ENCODE measurements at regions not wholly inside any gene's neighbourhood (a gene's known extent, or its start where the extent isn't known, plus 50 kb on each side); places are given as distances from the start of the nearest gene placed in this dataset.

- no peak overlapping the region for H3K4me3 Mint-ChIP-seq
- peaks cover 12% of the 10 kb centered on the region for H3K9me3 Mint-ChIP-seq
- no peaks in the 10 kb centered on the region for H3K36me3 Mint-ChIP-seq
- ATAC-seq, result no peak
- no peaks in the 10 kb centered on the region for H3K4me1 Mint-ChIP-seq
- no peaks in the 10 kb centered on the region for H3K27me3 Mint-ChIP-seq
- no peak overlapping the region for H3K27ac Mint-ChIP-seq
Observed at GRCh38 chr4:187209921-187210613, 486.4 kb upstream of the FAT1 start.

- Mint-ChIP-seq H3K4me3 (no peak overlapping the region), H3K4me1 (no peaks in the 10 kb centered on the region), H3K27me3 (no peaks in the 10 kb centered on the region), H3K36me3 (no peaks in the 10 kb centered on the region), H3K27ac (no peak overlapping the region), H3K9me3 (peaks cover 13% of the 10 kb centered on the region)
- no peak for ATAC-seq
Observed at GRCh38 chr4:187212446-187213080, 488.9 kb upstream of the FAT1 start.

- no peaks in the 10 kb centered on the region for H3K4me1 Mint-ChIP-seq
- ATAC-seq, result no peak
- no peak overlapping the region for H3K27ac Mint-ChIP-seq
- H3K36me3 Mint-ChIP-seq, result no peaks in the 10 kb centered on the region
- H3K4me3 Mint-ChIP-seq, result no peak overlapping the region
- peaks cover 6% of the 10 kb centered on the region for H3K9me3 Mint-ChIP-seq
- no peaks in the 10 kb centered on the region for H3K27me3 Mint-ChIP-seq
Observed at GRCh38 chr4:187215438-187215837, 491.8 kb upstream of the FAT1 start.

GRCh38 chr4:187218705-187219245 is 495.1 kb upstream of the FAT1 start:
- no peaks in the 10 kb centered on the region for H3K4me1 Mint-ChIP-seq
- H3K9me3 Mint-ChIP-seq, result peaks cover 3% of the 10 kb centered on the region
- H3K4me3 Mint-ChIP-seq, result no peak overlapping the region
- H3K27ac Mint-ChIP-seq, result no peak overlapping the region
- H3K27me3 Mint-ChIP-seq, result no peaks in the 10 kb centered on the region
- no peaks in the 10 kb centered on the region for H3K36me3 Mint-ChIP-seq
- ATAC-seq, result no peak

GRCh38 chr4:187224560-187224959 is 500.9 kb upstream of the FAT1 start:
- Mint-ChIP-seq H3K36me3 (no peaks in the 10 kb centered on the region), H3K4me1 (no peaks in the 10 kb centered on the region), H3K27ac (no peak overlapping the region), H3K9me3 (peaks cover 3% of the 10 kb centered on the region), H3K27me3 (no peaks in the 10 kb centered on the region), H3K4me3 (no peak overlapping the region)
- ATAC-seq, result no peak

- Mint-ChIP-seq H3K4me1 (no peaks in the 10 kb centered on the region), H3K36me3 (no peaks in the 10 kb centered on the region), H3K27ac (no peak overlapping the region), H3K9me3 (peaks cover 6% of the 10 kb centered on the region), H3K4me3 (no peak overlapping the region), H3K27me3 (no peaks in the 10 kb centered on the region)
- ATAC-seq, result no peak
Observed at GRCh38 chr4:187227907-187228704, 504.4 kb upstream of the FAT1 start.

- no peak for ATAC-seq
- no peaks in the 10 kb centered on the region for H3K4me1 Mint-ChIP-seq
- no peak overlapping the region for H3K4me3 Mint-ChIP-seq
- peaks cover 4% of the 10 kb centered on the region for H3K9me3 Mint-ChIP-seq
- H3K36me3 Mint-ChIP-seq, result no peaks in the 10 kb centered on the region
- no peak overlapping the region for H3K27ac Mint-ChIP-seq
- H3K27me3 Mint-ChIP-seq, result no peaks in the 10 kb centered on the region
Observed at GRCh38 chr4:187232196-187232595, 508.5 kb upstream of the FAT1 start.

- Mint-ChIP-seq H3K27ac (no peak overlapping the region), H3K4me1 (no peaks in the 10 kb centered on the region), H3K4me3 (no peak overlapping the region), H3K9me3 (peaks cover 5% of the 10 kb centered on the region), H3K27me3 (no peaks in the 10 kb centered on the region), H3K36me3 (no peaks in the 10 kb centered on the region)
- ATAC-seq, result no peak
Observed at GRCh38 chr4:187232796-187233195, 509.1 kb upstream of the FAT1 start.

- Mint-ChIP-seq H3K27ac (no peak overlapping the region), H3K9me3 (peaks cover 7% of the 10 kb centered on the region), H3K4me1 (no peaks in the 10 kb centered on the region), H3K27me3 (no peaks in the 10 kb centered on the region), H3K4me3 (no peak overlapping the region), H3K36me3 (no peaks in the 10 kb centered on the region)
- no peak for ATAC-seq
Observed at GRCh38 chr4:187235456-187236170, 512.0 kb upstream of the FAT1 start.

GRCh38 chr4:187236209-187236890 is 512.7 kb upstream of the FAT1 start:
- H3K4me1 Mint-ChIP-seq, result no peaks in the 10 kb centered on the region
- no peaks in the 10 kb centered on the region for H3K27me3 Mint-ChIP-seq
- peaks cover 5% of the 10 kb centered on the region for H3K9me3 Mint-ChIP-seq
- ATAC-seq, result no peak
- H3K36me3 Mint-ChIP-seq, result no peaks in the 10 kb centered on the region
- H3K27ac Mint-ChIP-seq, result no peak overlapping the region
- H3K4me3 Mint-ChIP-seq, result no peak overlapping the region

- no peak for ATAC-seq
- Mint-ChIP-seq H3K4me1 (no peaks in the 10 kb centered on the region), H3K9me3 (peaks cover 9% of the 10 kb centered on the region), H3K27me3 (no peaks in the 10 kb centered on the region), H3K36me3 (no peaks in the 10 kb centered on the region), H3K4me3 (no peak overlapping the region), H3K27ac (no peak overlapping the region)
Observed at GRCh38 chr4:187238646-187239045, 515.0 kb upstream of the FAT1 start.

GRCh38 chr4:187251896-187252295 is 528.2 kb upstream of the FAT1 start:
- Mint-ChIP-seq H3K4me3 (no peak overlapping the region), H3K27me3 (no peaks in the 10 kb centered on the region), H3K9me3 (peaks cover 16% of the 10 kb centered on the region), H3K27ac (no peak overlapping the region), H3K4me1 (no peaks in the 10 kb centered on the region), H3K36me3 (no peaks in the 10 kb centered on the region)
- no peak for ATAC-seq

- Mint-ChIP-seq H3K27ac (no peak overlapping the region), H3K9me3 (peaks cover 14% of the 10 kb centered on the region), H3K4me3 (no peak overlapping the region), H3K27me3 (no peaks in the 10 kb centered on the region), H3K4me1 (no peaks in the 10 kb centered on the region), H3K36me3 (no peaks in the 10 kb centered on the region)
- ATAC-seq, result no peak
Observed at GRCh38 chr4:187256897-187257296, 533.2 kb upstream of the FAT1 start.

GRCh38 chr4:187258651-187259401 is 535.2 kb upstream of the FAT1 start:
- Mint-ChIP-seq H3K27me3 (no peaks in the 10 kb centered on the region), H3K27ac (no peak overlapping the region), H3K4me1 (no peaks in the 10 kb centered on the region), H3K36me3 (no peaks in the 10 kb centered on the region), H3K4me3 (no peak overlapping the region), H3K9me3 (peaks cover 10% of the 10 kb centered on the region)
- ATAC-seq, result no peak
